Trophoblast cell (in vitro differentiated cells and primary cell): ENCODE measurements at regions not wholly inside any gene's neighbourhood (a gene's known extent, or its start where the extent isn't known, plus 50 kb on each side); places are given as distances from the start of the nearest gene placed in this dataset.

Experiments used
- DNase-seq, 2 donors: peaks; one replicate each; pipeline ENCODE4 v3.0.0-alpha.2; 2016
- H2AFZ ChIP-seq: 2 replicates; pipeline ENCODE4 v1.6.1; 2013; ENCODE audit warnings: low read length, moderate library complexity, mild to moderate bottlenecking; ENCODE audit not compliant: insufficient read depth, poor library complexity
- H2AK5ac ChIP-seq: 2 replicates; pipeline ENCODE4 v1.6.1; 2013; ENCODE audit warnings: mild to moderate bottlenecking, low read length
- H2BK120ac ChIP-seq: 2 replicates; pipeline ENCODE4 v1.6.1; 2013; ENCODE audit warnings: low read length, mild to moderate bottlenecking, moderate library complexity; ENCODE audit not compliant: insufficient read depth, poor library complexity
- H2BK12ac ChIP-seq: 2 replicates; pipeline ENCODE4 v1.6.1; 2013; ENCODE audit warnings: mild to moderate bottlenecking, low read length, moderate library complexity
- H2BK5ac ChIP-seq: 2 replicates; pipeline ENCODE4 v1.6.1; 2013; ENCODE audit warnings: low read length, low read depth, moderate library complexity, mild to moderate bottlenecking; ENCODE audit not compliant: poor library complexity
- H3K14ac ChIP-seq: 2 replicates; pipeline ENCODE4 v1.6.1; 2013; ENCODE audit warnings: mild to moderate bottlenecking, low read length
- H3K18ac ChIP-seq: 2 replicates; pipeline ENCODE4 v1.6.1; 2013; ENCODE audit warnings: mild to moderate bottlenecking, low read length
- H3K23ac ChIP-seq: 2 replicates; pipeline ENCODE4 v1.6.1; 2013; ENCODE audit warnings: low read length
- H3K27ac ChIP-seq: 2 replicates; pipeline ENCODE4 v1.5.1; 2013; ENCODE audit warnings: low read depth, mild to moderate bottlenecking, inconsistent platforms, low read length, moderate library complexity
- H3K27me3 ChIP-seq: 2 replicates; pipeline ENCODE4 v1.6.1; 2013; ENCODE audit warnings: inconsistent platforms, mild to moderate bottlenecking, low read length, moderate library complexity; ENCODE audit not compliant: insufficient read depth
- H3K36me3 ChIP-seq, 2 experiments: 1 replicate in 1 of 2; 2 replicates in 1 of 2; pipeline ENCODE4 v1.6.1; 2013; ENCODE audit warnings: low read length in 2 of 2, mild to moderate bottlenecking in 2 of 2, moderate library complexity in 1 of 2; ENCODE audit not compliant: insufficient read depth in 2 of 2, control insufficient read depth in 1 of 2
- H3K4ac ChIP-seq: 2 replicates; pipeline ENCODE4 v1.6.1; 2013; ENCODE audit warnings: low read depth, mild to moderate bottlenecking, low read length, moderate library complexity
- H3K4me1 ChIP-seq, 2 experiments: 1 replicate in 1 of 2; 2 replicates in 1 of 2; pipeline ENCODE4 v1.6.1; 2013; ENCODE audit warnings: low read length in 2 of 2, mild to moderate bottlenecking in 2 of 2, moderate library complexity in 1 of 2; ENCODE audit not compliant: insufficient read depth in 2 of 2, control insufficient read depth in 1 of 2
- H3K4me2 ChIP-seq: 2 replicates; pipeline ENCODE4 v1.6.1; 2013; ENCODE audit warnings: inconsistent platforms, mild to moderate bottlenecking, low read length, moderate library complexity
- H3K4me3 ChIP-seq: 2 replicates; pipeline ENCODE4 v1.5.1; 2013; ENCODE audit warnings: mild to moderate bottlenecking, low read depth, low read length, inconsistent platforms
- H3K79me1 ChIP-seq: one replicate; pipeline ENCODE4 v1.6.1; 2013; ENCODE audit warnings: low read length
- H3K79me2 ChIP-seq: 2 replicates; pipeline ENCODE4 v1.6.1; 2013; ENCODE audit warnings: low read length, mild to moderate bottlenecking; ENCODE audit not compliant: control insufficient read depth, insufficient read depth, poor library complexity
- H3K9ac ChIP-seq: 2 replicates; pipeline ENCODE4 v1.6.1; 2013; ENCODE audit warnings: mild to moderate bottlenecking, low read length
- H3K9me3 ChIP-seq: 2 replicates; pipeline ENCODE4 v1.6.1; 2013; ENCODE audit warnings: low read depth, mild to moderate bottlenecking, control low read depth, inconsistent platforms, low read length; ENCODE audit not compliant: insufficient read depth
- H4K12ac ChIP-seq: 2 replicates; pipeline ENCODE4 v1.6.1; 2013; ENCODE audit warnings: low read depth, mild to moderate bottlenecking, low read length, moderate library complexity
- H4K8ac ChIP-seq: 2 replicates; pipeline ENCODE4 v1.6.1; 2013; ENCODE audit warnings: low read depth, mild to moderate bottlenecking, low read length, moderate library complexity
- H4K91ac ChIP-seq: one replicate; pipeline ENCODE4 v1.6.1; 2013; ENCODE audit warnings: low read depth, mild to moderate bottlenecking, low read length, moderate library complexity
- WGBS: extraction: QIAGEN DNeasy Blood & Tissue Kit; methylation state at CpG from one replicate; pipeline ENCODE4 v1.1.7; 2013; ENCODE audit warnings: missing lambda C conversion rate; ENCODE audit not compliant: insufficient read length, insufficient coverage; ENCODE audit errors: extremely low coverage; 5-methylcytosine and 5-hydroxymethylcytosine counted together

GRCh38 chr5:116695681-116696080, 121.1 kb upstream of the SEMA6A start:
- peaks cover 10% of the 10 kb centered on the region for H3K79me1 ChIP-seq
- DNase-seq = no peak
- H3K27ac ChIP-seq = no peak overlapping the region
- H3K79me2 ChIP-seq = no peaks in the 10 kb centered on the region
- H3K4me2 ChIP-seq = no peak overlapping the region
- H3K27me3 ChIP-seq = no peaks in the 10 kb centered on the region
- H2BK5ac ChIP-seq = no peak overlapping the region
- H3K14ac ChIP-seq = no peak overlapping the region
- H2AFZ ChIP-seq = no peak overlapping the region
- H4K8ac ChIP-seq = no peak overlapping the region
- no peak overlapping the region for H3K4me3 ChIP-seq
- H4K12ac ChIP-seq = no peak overlapping the region
- no CpG with 5 or more reads among the region's 3 CpGs for WGBS
- no peaks in the 10 kb centered on the region for H3K9me3 ChIP-seq
- H2BK120ac ChIP-seq = no peak overlapping the region
- H3K9ac ChIP-seq = no peak overlapping the region
- no peak overlapping the region for H2AK5ac ChIP-seq
- no peaks in the 10 kb centered on the region for H3K36me3 ChIP-seq
- H4K91ac ChIP-seq = no peak overlapping the region
- H2BK12ac ChIP-seq = no peak overlapping the region
- H3K23ac ChIP-seq = no peak overlapping the region
- no peak overlapping the region for H3K4ac ChIP-seq
- H3K4me1 ChIP-seq = no peaks in the 10 kb centered on the region
- H3K18ac ChIP-seq = no peak overlapping the region

GRCh38 chr5:116686438-116686837, 111.8 kb upstream of the SEMA6A start:
- H3K4me1 ChIP-seq = no peaks in the 10 kb centered on the region
- no peak overlapping the region for H3K9ac ChIP-seq
- peaks cover 4% of the 10 kb centered on the region for H3K79me1 ChIP-seq
- H3K36me3 ChIP-seq = no peaks in the 10 kb centered on the region
- H2AFZ ChIP-seq = no peak overlapping the region
- peak overlapping the region; percentile 70 for H4K12ac ChIP-seq
- H3K27me3 ChIP-seq = no peaks in the 10 kb centered on the region
- no CpG with 5 or more reads among the region's 4 CpGs for WGBS
- H2AK5ac ChIP-seq = peak overlapping the region; percentile 69
- no peak overlapping the region for H2BK120ac ChIP-seq
- no peaks in the 10 kb centered on the region for H3K9me3 ChIP-seq
- no peak overlapping the region for H3K27ac ChIP-seq
- peak overlapping the region; percentile 71 for H3K18ac ChIP-seq
- H3K14ac ChIP-seq = peak overlapping the region; percentile 61
- H2BK5ac ChIP-seq = peak overlapping the region; percentile 27
- DNase-seq = no peak
- H3K4me2 ChIP-seq = no peak overlapping the region
- no peak overlapping the region for H3K4me3 ChIP-seq
- peak overlapping the region; percentile 68 for H4K91ac ChIP-seq
- peak overlapping the region; percentile 91 for H4K8ac ChIP-seq
- no peaks in the 10 kb centered on the region for H3K79me2 ChIP-seq
- H3K4ac ChIP-seq = no peak overlapping the region
- H2BK12ac ChIP-seq = peak overlapping the region; percentile 43
- no peak overlapping the region for H3K23ac ChIP-seq

- Histone ChIP-seq H3K9me3 (no peaks in the 10 kb centered on the region), H2BK120ac (no peak overlapping the region), H3K23ac (no peak overlapping the region), H3K18ac (no peak overlapping the region), H4K91ac (no peak overlapping the region), H3K4me3 (no peak overlapping the region), H2BK12ac (no peak overlapping the region), H2BK5ac (no peak overlapping the region), H3K27ac (no peak overlapping the region), H3K9ac (no peak overlapping the region), H4K8ac (no peak overlapping the region), H3K79me2 (no peaks in the 10 kb centered on the region), H3K4me2 (no peak overlapping the region), H2AK5ac (no peak overlapping the region), H2AFZ (no peak overlapping the region), H4K12ac (no peak overlapping the region), H3K27me3 (no peaks in the 10 kb centered on the region), H3K4me1 (peaks cover 0 to under 1% of the 10 kb centered on the region in 2 experiments), H3K79me1 (peaks cover 4% of the 10 kb centered on the region), H3K36me3 (no peaks in the 10 kb centered on the region), H3K14ac (no peak overlapping the region), H3K4ac (no peak overlapping the region)
- WGBS = no CpG with 5 or more reads among the region's 9 CpGs
- DNase-seq = no peak
These were observed 111.3 kb upstream of the SEMA6A start for GRCh38 chr5:116685931-116686330.

- no peaks in the 10 kb centered on the region for H3K79me2 ChIP-seq
- H3K27me3 ChIP-seq = no peaks in the 10 kb centered on the region
- no CpG with 5 or more reads among the region's 6 CpGs for WGBS
- no peak overlapping the region for H3K18ac ChIP-seq
- no peak overlapping the region for H3K23ac ChIP-seq
- peaks cover 4% of the 10 kb centered on the region for H3K79me1 ChIP-seq
- no peak overlapping the region for H3K4me2 ChIP-seq
- H4K8ac ChIP-seq = no peak overlapping the region
- no peaks in the 10 kb centered on the region for H3K36me3 ChIP-seq
- no peak overlapping the region for H4K12ac ChIP-seq
- no peaks in the 10 kb centered on the region for H3K9me3 ChIP-seq
- no peak overlapping the region for H3K14ac ChIP-seq
- H3K27ac ChIP-seq = no peak overlapping the region
- no peak overlapping the region for H4K91ac ChIP-seq
- no peak overlapping the region for H3K4me3 ChIP-seq
- no peak overlapping the region for H3K9ac ChIP-seq
- H2BK12ac ChIP-seq = no peak overlapping the region
- H2AFZ ChIP-seq = no peak overlapping the region
- H2BK120ac ChIP-seq = peak overlapping the region; percentile 32
- no peak overlapping the region for H2BK5ac ChIP-seq
- H2AK5ac ChIP-seq = no peak overlapping the region
- no peak overlapping the region for H3K4ac ChIP-seq
- H3K4me1 ChIP-seq = peaks cover 0 to 4% of the 10 kb centered on the region in 2 experiments
- DNase-seq = no peak
These were observed 110.4 kb upstream of the SEMA6A start for GRCh38 chr5:116685069-116685468.
